HepG2 (cell line): ENCODE measurements at regions not wholly inside any gene's neighbourhood (a gene's known extent, or its start where the extent isn't known, plus 50 kb on each side); places are given as distances from the start of the nearest gene placed in this dataset.

Source experiments
- NFE2L2 ChIP-seq: fragments of 150-350 bp; IDR thresholded peaks from 2 replicates; pipeline ENCODE4 v1.6.1; 2014; ENCODE audit warnings: low read length
- POLR2A ChIP-seq, 2 experiments: IDR thresholded peaks; 2 replicates each; pipeline ENCODE4 v1.6.1; 2011; ENCODE audit warnings: low read depth in 2 of 2, low read length in 2 of 2, mild to moderate bottlenecking in 1 of 2, moderate library complexity in 1 of 2; ENCODE audit not compliant: insufficient read depth in 1 of 2
- ZBTB3 ChIP-seq: sonication (generic); formaldehyde crosslinking; IDR thresholded peaks from 2 replicates; pipeline ENCODE4 v1.4.0; 2020; ENCODE audit warnings: low read depth, mild to moderate bottlenecking, moderate library complexity, missing genetic modification reagents, borderline replicate concordance
- ZNF382 ChIP-seq: sonication (generic); formaldehyde crosslinking; IDR thresholded peaks from 2 replicates; pipeline ENCODE4 v1.5.0; 2020; ENCODE audit warnings: missing genetic modification reagents, mild to moderate bottlenecking, borderline replicate concordance
- ZNF780A ChIP-seq: sonication (generic); formaldehyde crosslinking; IDR thresholded peaks from 2 replicates; pipeline ENCODE4 v1.8.0; 2022; ENCODE audit warnings: mild to moderate bottlenecking, missing genetic modification reagents, moderate library complexity
- TF ChIP-seq, protein P1 (sequence below): sonication (generic); formaldehyde crosslinking; conservative IDR thresholded peaks from 2 replicates; pipeline ENCODE4 v1.8.1; 2023; ENCODE audit warnings: missing genetic modification reagents

DNA sequence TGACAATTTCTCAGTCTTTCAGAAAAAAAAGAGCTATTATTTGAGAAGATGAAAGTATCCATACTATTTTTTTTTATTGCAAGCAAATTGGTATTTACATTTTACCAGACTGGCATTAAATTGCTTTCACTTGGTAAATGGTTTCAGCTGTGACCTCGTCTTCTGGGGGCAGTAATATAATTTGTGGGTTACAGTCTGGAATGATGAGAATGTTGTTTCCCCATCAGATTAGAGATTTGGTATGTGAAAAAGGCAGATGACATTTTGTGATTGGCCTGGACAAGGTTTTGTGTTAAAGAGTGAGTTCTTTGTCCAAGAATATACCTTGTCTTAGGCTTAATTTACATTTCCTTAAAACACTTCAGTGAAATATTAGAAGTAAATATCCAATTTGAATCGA lies 390.1 kb upstream of the ST6GAL2 start:
- no peak for TF ChIP-seq ZNF780A
- no peak for TF ChIP-seq ZBTB3 (CRISPR knock-in tag)
- no peak for TF ChIP-seq NFE2L2
- no peak for TF ChIP-seq POLR2A (IDR thresholded peaks at IDR 0.05; ENCODE audit: insufficient read depth in 1 of 2, low read depth in 2 of 2, low read length in 2 of 2)
- TF ChIP-seq, protein P1, sequence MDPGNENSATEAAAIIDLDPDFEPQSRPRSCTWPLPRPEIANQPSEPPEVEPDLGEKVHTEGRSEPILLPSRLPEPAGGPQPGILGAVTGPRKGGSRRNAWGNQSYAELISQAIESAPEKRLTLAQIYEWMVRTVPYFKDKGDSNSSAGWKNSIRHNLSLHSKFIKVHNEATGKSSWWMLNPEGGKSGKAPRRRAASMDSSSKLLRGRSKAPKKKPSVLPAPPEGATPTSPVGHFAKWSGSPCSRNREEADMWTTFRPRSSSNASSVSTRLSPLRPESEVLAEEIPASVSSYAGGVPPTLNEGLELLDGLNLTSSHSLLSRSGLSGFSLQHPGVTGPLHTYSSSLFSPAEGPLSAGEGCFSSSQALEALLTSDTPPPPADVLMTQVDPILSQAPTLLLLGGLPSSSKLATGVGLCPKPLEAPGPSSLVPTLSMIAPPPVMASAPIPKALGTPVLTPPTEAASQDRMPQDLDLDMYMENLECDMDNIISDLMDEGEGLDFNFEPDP (CRISPR knock-in tag), result no peak
- no peak for TF ChIP-seq ZNF382 (CRISPR knock-in tag)
